Naive thymus-derived CD4-positive, alpha-beta T cell (primary cell): ENCODE measurements at regions not wholly inside any gene's neighbourhood (a gene's known extent, or its start where the extent isn't known, plus 50 kb on each side); places are given as distances from the start of the nearest gene placed in this dataset.

Source experiments
- ATAC-seq: fragments of 150-1000 bp; cut with Tn5 transposase; 2 replicates; pipeline ENCODE4 v1.10.0; 2021; ENCODE audit warnings: mild to moderate bottlenecking, moderate library complexity
- CTCF ChIA-PET: fragments of 350-600 bp; sonication (Branson Sonifier 250); formaldehyde crosslinking; loops from one replicate; lab custom pipeline; 2021; ENCODE audit warnings: antibody characterized with exemption; lab: Charles Lee
- POLR2A ChIA-PET: fragments of 350-600 bp; sonication (Branson Sonifier 250); formaldehyde crosslinking; loops from one replicate; lab custom pipeline; 2021; ENCODE audit warnings: antibody characterized with exemption, inconsistent platforms; lab: Charles Lee
- DNase-seq, 9 donors: peaks; one replicate each; pipeline versions ENCODE4 v3.0.0 to v3.0.0-alpha.2; 2020 to 2022; ENCODE audit warnings: mixed read lengths in 1 of 9
- H3K27ac ChIP-seq: one replicate; pipeline ENCODE4 v1.7.0; 2013; ENCODE audit warnings: mild to moderate bottlenecking, low read depth, low read length, moderate library complexity
- H3K27me3 ChIP-seq, 2 donors: one replicate each; pipeline ENCODE4 v1.7.0; 2013; ENCODE audit warnings: low read length in 2 of 2, mild to moderate bottlenecking in 2 of 2, moderate library complexity in 2 of 2; ENCODE audit not compliant: control insufficient read depth in 2 of 2, insufficient read depth in 2 of 2
- H3K36me3 ChIP-seq, 3 experiments: 1 replicate in 2 of 3; 2 replicates in 1 of 3; pipeline ENCODE4 v1.7.0; 2013; ENCODE audit warnings: low read length in 3 of 3, mild to moderate bottlenecking in 3 of 3, moderate library complexity in 1 of 3; ENCODE audit not compliant: insufficient read depth in 3 of 3, control insufficient read depth in 2 of 3
- H3K4me1 ChIP-seq, 2 donors: one replicate each; pipeline ENCODE4 v1.7.0; 2013; ENCODE audit warnings: low read length in 2 of 2, mild to moderate bottlenecking in 2 of 2, moderate library complexity in 1 of 2; ENCODE audit not compliant: control insufficient read depth in 2 of 2, insufficient read depth in 2 of 2
- H3K4me3 ChIP-seq: 2 replicates; pipeline ENCODE4 v1.7.0; 2013; ENCODE audit warnings: mild to moderate bottlenecking, low read length
- H3K9me3 ChIP-seq, 3 experiments: 1 replicate in 2 of 3; 2 replicates in 1 of 3; pipeline ENCODE4 v1.7.0; 2013; ENCODE audit warnings: low read length in 3 of 3; ENCODE audit not compliant: control insufficient read depth in 2 of 3
- H3K27ac Mint-ChIP-seq, 9 donors: one replicate each; pipeline ENCODE4 v1.8.0; 2020 to 2022; ENCODE audit warnings: mixed read lengths in 9 of 9, mild to moderate bottlenecking in 8 of 9, moderate library complexity in 5 of 9, inconsistent platforms in 2 of 9
- H3K27me3 Mint-ChIP-seq, 5 donors: one replicate each; pipeline ENCODE4 v1.8.0; 2021 to 2022; ENCODE audit warnings: mixed read lengths in 5 of 5, mild to moderate bottlenecking in 1 of 5
- H3K36me3 Mint-ChIP-seq, 5 donors: one replicate each; pipeline ENCODE4 v1.8.0; 2020 to 2022; ENCODE audit warnings: mixed read lengths in 5 of 5, mild to moderate bottlenecking in 3 of 5, inconsistent platforms in 1 of 5
- H3K4me1 Mint-ChIP-seq, 7 donors: one replicate each; pipeline ENCODE4 v1.8.0; 2020 to 2022; ENCODE audit warnings: mixed read lengths in 7 of 7, mild to moderate bottlenecking in 3 of 7, inconsistent platforms in 1 of 7
- H3K4me3 Mint-ChIP-seq, 10 donors: one replicate each; pipeline ENCODE4 v1.8.0; 2020 to 2022; ENCODE audit warnings: mild to moderate bottlenecking in 10 of 10, mixed read lengths in 10 of 10, moderate library complexity in 6 of 10, inconsistent platforms in 2 of 10
- H3K9me3 Mint-ChIP-seq, 11 donors: one replicate each; pipeline ENCODE4 v1.8.0; 2020 to 2022; ENCODE audit warnings: mixed read lengths in 11 of 11, mild to moderate bottlenecking in 4 of 11, inconsistent platforms in 1 of 11, moderate library complexity in 1 of 11
- intact Hi-C, 2 donors: fragments of 100-400 bp; cut with micrococcal nuclease; formaldehyde crosslinking; loops; one replicate each; pipeline ENCODE4 v1.15.1; 2023

GRCh38 chr5:44909004-44909403, 100.3 kb downstream of the MRPS30 start:
- no peak overlapping the region for H3K4me3 ChIP-seq
- intact Hi-C loops = no loop called here
- ChIA-PET CTCF (interaction anchor here (0.5 kb wide), 1 partner anchor 17 kb away, joined by 3 read pairs; no protein-coding TSS in a partner anchor), POLR2A (no interaction called here)
- no peaks in the 10 kb centered on the region for H3K36me3 ChIP-seq
- H3K4me3 Mint-ChIP-seq = no peak overlapping the region
- ATAC-seq (no peak), DNase-seq (no peak)
- peaks cover 0 to 5% (median 0%) of the 10 kb centered on the region in 5 donors for H3K27me3 Mint-ChIP-seq
- H3K9me3 Mint-ChIP-seq = peaks cover 0 to 5% (median 0%) of the 10 kb centered on the region in 11 donors
- no peaks in the 10 kb centered on the region for H3K4me1 Mint-ChIP-seq
- H3K27ac ChIP-seq = no peak overlapping the region
- H3K36me3 Mint-ChIP-seq = no peaks in the 10 kb centered on the region
- no peaks in the 10 kb centered on the region for H3K4me1 ChIP-seq
- no peaks in the 10 kb centered on the region for H3K9me3 ChIP-seq
- no peak overlapping the region for H3K27ac Mint-ChIP-seq
- no peaks in the 10 kb centered on the region for H3K27me3 ChIP-seq

DNA sequence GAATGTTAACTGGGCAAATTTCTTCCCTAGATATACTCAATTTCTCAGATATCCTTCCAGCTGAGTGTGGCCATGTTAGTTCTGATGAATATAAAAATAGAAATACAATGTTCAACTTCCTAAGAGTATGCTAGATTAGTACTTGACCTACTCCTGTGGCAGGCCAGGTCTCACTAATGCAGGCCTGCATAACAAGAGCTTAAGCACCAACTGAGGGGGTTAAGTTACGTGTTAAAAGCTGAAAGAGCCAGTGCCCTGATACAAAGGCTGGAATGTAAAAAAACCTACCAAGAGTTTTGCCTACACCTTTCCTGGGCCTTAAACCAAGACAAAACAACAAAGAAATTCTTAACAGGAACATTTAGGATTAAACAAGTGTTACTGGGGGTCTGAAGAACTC, 102.8 kb downstream of the MRPS30 start:
- H3K36me3 ChIP-seq = no peaks in the 10 kb centered on the region
- no peaks in the 10 kb centered on the region for H3K9me3 ChIP-seq
- Mint-ChIP-seq H3K4me3 (no peak overlapping the region), H3K36me3 (no peaks in the 10 kb centered on the region), H3K9me3 (peaks cover 0 to 5% (median 0%) of the 10 kb centered on the region in 11 donors), H3K27me3 (peaks cover 0 to 5% (median 0%) of the 10 kb centered on the region in 5 donors), H3K4me1 (no peaks in the 10 kb centered on the region), H3K27ac (no peak overlapping the region)
- H3K27ac ChIP-seq = no peak overlapping the region
- H3K27me3 ChIP-seq = no peaks in the 10 kb centered on the region
- ATAC-seq (no peak), DNase-seq (no peak)
- no peaks in the 10 kb centered on the region for H3K4me1 ChIP-seq
- ChIA-PET POLR2A (no interaction called here), CTCF (no interaction called here)
- H3K4me3 ChIP-seq = no peak overlapping the region
- intact Hi-C loops = no loop called here

DNA sequence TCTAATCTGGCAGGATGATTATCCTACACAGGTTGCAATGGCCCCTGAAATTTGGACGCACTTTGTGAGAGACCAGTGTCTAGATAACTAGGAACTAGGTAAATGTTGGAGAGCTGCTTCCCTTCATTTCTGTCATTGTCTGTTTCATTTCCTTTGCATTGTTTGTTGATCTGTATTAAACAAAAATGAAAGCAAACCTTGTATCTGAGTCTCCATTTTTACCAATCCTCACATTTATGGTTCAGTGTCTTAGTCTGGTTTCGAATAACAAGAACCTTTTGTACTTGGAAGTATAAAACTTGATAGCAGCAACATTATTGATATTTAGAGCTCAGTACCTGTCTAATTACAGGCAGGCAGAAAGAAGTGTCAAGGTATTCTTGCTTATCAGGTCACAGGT, 105.5 kb downstream of the MRPS30 start:
- no peak for DNase-seq
- Mint-ChIP-seq H3K4me1 (no peaks in the 10 kb centered on the region), H3K9me3 (peaks cover 0 to 7% (median 0%) of the 10 kb centered on the region in 11 donors), H3K36me3 (no peaks in the 10 kb centered on the region), H3K27me3 (no peaks in the 10 kb centered on the region), H3K4me3 (no peak overlapping the region), H3K27ac (no peak overlapping the region)
- Histone ChIP-seq H3K36me3 (no peaks in the 10 kb centered on the region), H3K27me3 (no peaks in the 10 kb centered on the region), H3K9me3 (no peaks in the 10 kb centered on the region), H3K27ac (no peak overlapping the region), H3K4me3 (no peak overlapping the region), H3K4me1 (no peaks in the 10 kb centered on the region)
- ChIA-PET POLR2A (no interaction called here), CTCF (interaction anchor here (0.6 kb wide), 1 partner anchor 101 kb away, joined by 3 read pairs; no protein-coding TSS in a partner anchor)
- intact Hi-C loops = no loop called here
- ATAC-seq = no peak

GRCh38 chr5:44919560-44919959, 110.8 kb downstream of the MRPS30 start:
- Histone ChIP-seq H3K4me3 (no peak overlapping the region), H3K9me3 (no peaks in the 10 kb centered on the region), H3K36me3 (no peaks in the 10 kb centered on the region), H3K4me1 (no peaks in the 10 kb centered on the region), H3K27me3 (no peaks in the 10 kb centered on the region), H3K27ac (no peak overlapping the region)
- Mint-ChIP-seq H3K27me3 (no peaks in the 10 kb centered on the region), H3K4me1 (no peaks in the 10 kb centered on the region), H3K27ac (no peak overlapping the region), H3K36me3 (peaks cover 0 to 5% (median 0%) of the 10 kb centered on the region in 5 donors), H3K9me3 (peaks cover 0 to 18% (median 5%) of the 10 kb centered on the region in 11 donors), H3K4me3 (no peak overlapping the region)
- intact Hi-C loops = no loop called here
- DNase-seq (no peak), ATAC-seq (no peak)
- POLR2A ChIA-PET = no interaction called here
- CTCF ChIA-PET = no interaction called here

DNA sequence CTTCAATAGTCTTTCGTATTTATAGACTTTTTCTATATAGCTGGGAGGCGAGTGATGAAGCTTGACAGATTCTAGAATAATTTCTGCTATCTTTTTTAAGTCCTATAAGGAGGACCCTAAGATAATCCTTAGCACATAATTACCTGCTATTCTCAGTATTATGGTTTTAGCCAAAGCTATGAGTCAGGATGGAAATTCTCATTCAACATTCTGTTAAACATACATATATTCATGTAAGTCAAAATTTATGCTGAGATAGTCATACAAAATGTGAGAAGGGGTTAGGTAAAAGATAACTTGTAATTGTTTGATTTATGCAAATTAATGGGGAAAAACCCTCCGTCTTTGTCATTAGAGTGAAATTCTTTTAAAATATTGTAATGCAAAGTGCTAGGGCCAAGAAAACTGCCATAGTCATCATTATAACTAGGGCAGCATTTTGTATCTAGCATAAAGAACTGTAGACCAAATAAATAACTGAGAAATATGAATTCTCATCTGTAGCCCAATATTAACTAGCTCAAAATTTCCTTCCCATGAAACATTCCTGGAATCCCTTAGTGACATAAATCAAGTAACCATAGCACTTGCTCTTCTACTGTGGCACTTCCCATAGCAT, 118.5 kb downstream of the MRPS30 start:
- intact Hi-C loops = no loop called here
- H3K27ac Mint-ChIP-seq = no peak overlapping the region
- CTCF ChIA-PET = no interaction called here

DNA sequence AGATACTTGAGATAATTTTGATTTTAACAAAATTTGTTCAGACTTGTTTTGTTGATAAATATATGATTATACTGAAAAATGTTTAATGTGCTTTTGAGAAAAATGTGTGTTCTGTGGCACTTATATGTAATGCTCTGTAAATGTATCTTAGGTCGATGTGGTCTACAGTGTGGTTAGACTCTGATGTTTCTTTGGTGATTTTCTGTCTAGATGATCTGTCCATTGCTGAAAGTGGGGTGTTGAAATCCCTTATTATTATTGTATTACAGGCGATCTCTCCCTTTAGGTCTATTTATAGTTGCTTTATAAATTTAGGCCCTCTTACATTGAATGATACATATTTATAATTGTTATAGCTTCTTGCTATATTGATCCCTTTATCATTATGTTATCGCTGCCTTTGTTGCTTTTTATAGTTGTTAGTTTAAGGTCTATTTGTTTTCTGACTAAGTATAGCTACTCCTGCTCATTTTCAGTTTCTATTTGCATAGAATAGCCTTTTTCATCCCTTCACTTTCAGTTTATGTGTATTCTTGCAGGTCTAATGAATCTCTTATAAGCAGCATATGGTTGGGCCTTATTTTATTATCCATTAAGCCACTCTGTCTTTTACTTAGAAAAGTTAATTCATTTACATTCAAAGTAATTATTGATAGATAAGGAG, 124.3 kb downstream of the MRPS30 start:
- Mint-ChIP-seq H3K36me3 (no peaks in the 10 kb centered on the region), H3K27me3 (peaks cover 0 to 5% (median 0%) of the 10 kb centered on the region in 5 donors), H3K9me3 (peaks cover 0 to 21% (median 6%) of the 10 kb centered on the region in 11 donors), H3K4me3 (no peak overlapping the region), H3K27ac (no peak overlapping the region), H3K4me1 (peaks cover 0 to 5% (median 0%) of the 10 kb centered on the region in 7 donors)
- DNase-seq (no peak), ATAC-seq (no peak)
- POLR2A ChIA-PET = no interaction called here
- intact Hi-C loops = no loop called here
- Histone ChIP-seq H3K9me3 (no peaks in the 10 kb centered on the region), H3K27me3 (no peaks in the 10 kb centered on the region), H3K36me3 (no peaks in the 10 kb centered on the region), H3K27ac (no peak overlapping the region), H3K4me1 (no peaks in the 10 kb centered on the region), H3K4me3 (no peak overlapping the region)
- CTCF ChIA-PET = no interaction called here

More for the DNA sequence above, 118.5 kb downstream of the MRPS30 start:
- DNase-seq (no peak), ATAC-seq (no peak)
- H3K36me3 Mint-ChIP-seq = no peaks in the 10 kb centered on the region
- no peak overlapping the region for H3K4me3 ChIP-seq
- no peak overlapping the region for H3K4me3 Mint-ChIP-seq
- no peaks in the 10 kb centered on the region for H3K9me3 ChIP-seq
- no peak overlapping the region for H3K27ac ChIP-seq
- no peaks in the 10 kb centered on the region for H3K4me1 Mint-ChIP-seq
- peaks cover 0 to 14% (median 4%) of the 10 kb centered on the region in 11 donors for H3K9me3 Mint-ChIP-seq
- H3K4me1 ChIP-seq = no peaks in the 10 kb centered on the region
- H3K27me3 ChIP-seq = no peaks in the 10 kb centered on the region
- POLR2A ChIA-PET = no interaction called here
- no peaks in the 10 kb centered on the region for H3K36me3 ChIP-seq
- no peaks in the 10 kb centered on the region for H3K27me3 Mint-ChIP-seq

DNA sequence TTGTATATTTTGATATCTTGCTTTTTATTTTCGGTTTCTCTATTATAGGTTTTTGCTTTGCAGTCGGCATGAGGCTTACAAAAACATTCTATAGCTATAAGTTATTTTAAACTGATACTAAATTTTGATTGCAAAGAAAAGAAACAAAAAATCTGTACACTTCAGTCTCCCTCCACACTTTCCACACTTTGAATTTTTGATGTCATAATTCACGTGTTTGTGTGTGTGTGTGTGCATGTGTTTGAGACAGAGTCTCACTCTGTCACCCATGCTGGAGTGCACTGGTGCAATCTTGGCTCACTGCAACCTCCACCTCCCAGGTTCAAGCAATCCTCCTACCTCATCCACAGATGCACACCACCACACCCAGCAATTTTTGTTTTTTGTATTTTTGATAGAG, 124.9 kb downstream of the MRPS30 start:
- POLR2A ChIA-PET = no interaction called here
- H3K9me3 Mint-ChIP-seq = peaks cover 0 to 21% (median 6%) of the 10 kb centered on the region in 11 donors
- H3K27me3 Mint-ChIP-seq = peaks cover 0 to 5% (median 0%) of the 10 kb centered on the region in 5 donors
- H3K9me3 ChIP-seq = no peaks in the 10 kb centered on the region
- H3K4me1 Mint-ChIP-seq = peaks cover 0 to 5% (median 0%) of the 10 kb centered on the region in 7 donors
- H3K4me3 Mint-ChIP-seq = no peak overlapping the region
- no peaks in the 10 kb centered on the region for H3K27me3 ChIP-seq
- H3K27ac ChIP-seq = no peak overlapping the region
- H3K4me3 ChIP-seq = no peak overlapping the region
- H3K36me3 ChIP-seq = no peaks in the 10 kb centered on the region
- H3K27ac Mint-ChIP-seq = no peak overlapping the region
- DNase-seq (no peak), ATAC-seq (no peak)
- CTCF ChIA-PET = no interaction called here
- intact Hi-C loops = no loop called here
- no peaks in the 10 kb centered on the region for H3K4me1 ChIP-seq
- no peaks in the 10 kb centered on the region for H3K36me3 Mint-ChIP-seq
